ENCODE measurements at regions not wholly inside any gene's neighbourhood (a gene's known extent, or its start where the extent isn't known, plus 50 kb on each side); places are given as distances from the start of the nearest gene placed in this dataset.
"Not testable (repeated sequence)": the region's sequence is repeated elsewhere in the genome, so short reads cannot be mapped to it uniquely, and the experiment has no call there.

DNA sequence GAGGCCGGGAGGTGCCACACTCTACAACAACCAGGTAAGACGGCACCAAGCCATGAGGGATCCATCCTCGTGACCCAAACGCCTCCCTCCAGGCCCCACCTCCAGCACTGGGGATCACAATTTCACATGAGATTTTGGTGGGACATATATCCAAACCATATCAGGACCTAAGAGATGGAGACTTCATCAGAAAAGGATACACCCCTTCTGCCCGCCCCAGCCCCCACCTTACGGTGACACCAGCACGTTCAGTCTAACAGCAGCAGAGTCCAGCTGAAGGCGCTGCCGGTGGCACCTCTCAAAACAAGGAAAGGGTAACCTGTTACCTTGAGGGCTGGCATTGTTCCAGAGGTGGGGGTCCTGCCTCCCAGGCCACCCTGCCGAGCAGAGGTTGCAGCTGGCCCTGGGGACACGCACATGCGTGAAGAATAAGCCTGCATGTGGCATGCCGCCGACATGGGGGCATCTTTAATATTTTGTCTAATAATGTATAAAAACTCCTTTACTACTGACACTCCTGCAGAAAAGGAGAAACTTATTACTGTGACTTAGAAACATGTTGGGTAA, 154.4 kb downstream of the GALR1 start:
- TF ChIP-seq, protein P1, sequence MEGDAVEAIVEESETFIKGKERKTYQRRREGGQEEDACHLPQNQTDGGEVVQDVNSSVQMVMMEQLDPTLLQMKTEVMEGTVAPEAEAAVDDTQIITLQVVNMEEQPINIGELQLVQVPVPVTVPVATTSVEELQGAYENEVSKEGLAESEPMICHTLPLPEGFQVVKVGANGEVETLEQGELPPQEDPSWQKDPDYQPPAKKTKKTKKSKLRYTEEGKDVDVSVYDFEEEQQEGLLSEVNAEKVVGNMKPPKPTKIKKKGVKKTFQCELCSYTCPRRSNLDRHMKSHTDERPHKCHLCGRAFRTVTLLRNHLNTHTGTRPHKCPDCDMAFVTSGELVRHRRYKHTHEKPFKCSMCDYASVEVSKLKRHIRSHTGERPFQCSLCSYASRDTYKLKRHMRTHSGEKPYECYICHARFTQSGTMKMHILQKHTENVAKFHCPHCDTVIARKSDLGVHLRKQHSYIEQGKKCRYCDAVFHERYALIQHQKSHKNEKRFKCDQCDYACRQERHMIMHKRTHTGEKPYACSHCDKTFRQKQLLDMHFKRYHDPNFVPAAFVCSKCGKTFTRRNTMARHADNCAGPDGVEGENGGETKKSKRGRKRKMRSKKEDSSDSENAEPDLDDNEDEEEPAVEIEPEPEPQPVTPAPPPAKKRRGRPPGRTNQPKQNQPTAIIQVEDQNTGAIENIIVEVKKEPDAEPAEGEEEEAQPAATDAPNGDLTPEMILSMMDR (IDR thresholded peaks at IDR 0.05; ENCODE audit: borderline replicate concordance, insufficient read depth, low read depth, low read length) = no peak
- H3K4me3 ChIP-seq (ENCODE audit: low read depth, low read length) = no peak overlapping the region

DNA sequence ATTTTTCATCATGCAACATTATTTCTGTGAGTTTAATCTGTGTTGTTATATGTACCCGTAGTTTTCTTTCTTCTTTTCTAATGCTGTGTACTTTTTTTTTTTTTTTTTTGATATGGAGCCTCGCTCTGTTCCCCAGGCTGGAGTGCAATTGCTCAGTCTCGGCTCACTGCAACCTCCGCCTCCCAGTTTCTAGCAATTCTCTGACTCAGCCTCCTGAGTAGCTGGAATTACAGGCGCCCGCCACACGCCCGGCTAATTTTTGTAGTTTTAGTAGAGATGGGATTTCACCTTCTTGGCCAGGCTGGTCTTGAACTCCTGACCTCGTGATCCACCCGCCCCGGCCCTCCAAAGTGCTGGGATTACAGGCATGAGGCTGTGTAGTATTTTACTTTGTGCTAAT, 155.4 kb downstream of the GALR1 start:
- TF ChIP-seq, protein P1 (IDR thresholded peaks at IDR 0.05; ENCODE audit: borderline replicate concordance, insufficient read depth, low read depth, low read length) = no peak
- no peak overlapping the region for H3K4me3 ChIP-seq (ENCODE audit: low read depth, low read length)

DNA sequence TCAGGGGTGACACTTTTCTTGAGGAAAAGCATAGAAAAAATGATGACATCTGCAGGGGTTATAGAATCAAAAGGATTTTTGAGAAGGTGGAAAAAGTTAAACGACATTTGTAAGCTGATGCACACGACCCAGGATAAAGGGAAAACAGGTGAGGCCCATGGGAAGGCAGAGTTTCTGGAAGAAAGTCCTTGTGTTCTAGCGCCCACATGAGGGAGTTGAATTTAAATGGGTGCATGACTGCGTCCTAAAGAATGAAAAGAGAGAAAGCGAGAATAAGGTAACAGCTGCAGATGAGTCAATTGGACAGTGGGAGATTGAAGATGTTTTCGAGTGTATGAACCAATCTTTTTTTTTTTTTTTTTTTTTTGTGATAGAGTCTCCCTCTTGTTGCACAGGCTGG, 158.1 kb downstream of the GALR1 start:
- no peak overlapping the region for H3K4me3 ChIP-seq (ENCODE audit: low read depth, low read length)
- TF ChIP-seq, protein P1 (IDR thresholded peaks at IDR 0.05; ENCODE audit: borderline replicate concordance, insufficient read depth, low read depth, low read length) = no peak

DNA sequence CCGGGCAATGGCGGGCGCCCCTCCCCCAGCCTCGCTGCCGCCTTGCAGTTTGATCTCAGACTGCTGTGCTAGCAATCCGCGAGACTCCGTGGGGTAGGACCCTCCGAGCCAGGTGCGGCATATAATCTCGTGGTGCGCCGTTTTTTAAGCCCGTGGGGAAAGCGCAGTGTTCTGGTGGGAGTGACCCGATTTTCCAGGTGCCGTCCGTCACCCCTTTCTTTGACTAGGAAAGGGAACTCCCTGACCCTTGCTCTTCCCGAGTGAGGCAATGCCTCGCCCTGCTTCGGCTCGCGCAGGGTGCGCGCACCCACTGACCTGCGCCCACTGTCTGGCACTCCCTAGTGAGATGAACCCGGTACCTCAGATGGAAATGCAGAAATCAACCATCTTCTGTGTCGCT, 171.9 kb downstream of the GALR1 start:
- H3K4me3 ChIP-seq (ENCODE audit: low read depth, low read length) = not testable (repeated sequence)

DNA sequence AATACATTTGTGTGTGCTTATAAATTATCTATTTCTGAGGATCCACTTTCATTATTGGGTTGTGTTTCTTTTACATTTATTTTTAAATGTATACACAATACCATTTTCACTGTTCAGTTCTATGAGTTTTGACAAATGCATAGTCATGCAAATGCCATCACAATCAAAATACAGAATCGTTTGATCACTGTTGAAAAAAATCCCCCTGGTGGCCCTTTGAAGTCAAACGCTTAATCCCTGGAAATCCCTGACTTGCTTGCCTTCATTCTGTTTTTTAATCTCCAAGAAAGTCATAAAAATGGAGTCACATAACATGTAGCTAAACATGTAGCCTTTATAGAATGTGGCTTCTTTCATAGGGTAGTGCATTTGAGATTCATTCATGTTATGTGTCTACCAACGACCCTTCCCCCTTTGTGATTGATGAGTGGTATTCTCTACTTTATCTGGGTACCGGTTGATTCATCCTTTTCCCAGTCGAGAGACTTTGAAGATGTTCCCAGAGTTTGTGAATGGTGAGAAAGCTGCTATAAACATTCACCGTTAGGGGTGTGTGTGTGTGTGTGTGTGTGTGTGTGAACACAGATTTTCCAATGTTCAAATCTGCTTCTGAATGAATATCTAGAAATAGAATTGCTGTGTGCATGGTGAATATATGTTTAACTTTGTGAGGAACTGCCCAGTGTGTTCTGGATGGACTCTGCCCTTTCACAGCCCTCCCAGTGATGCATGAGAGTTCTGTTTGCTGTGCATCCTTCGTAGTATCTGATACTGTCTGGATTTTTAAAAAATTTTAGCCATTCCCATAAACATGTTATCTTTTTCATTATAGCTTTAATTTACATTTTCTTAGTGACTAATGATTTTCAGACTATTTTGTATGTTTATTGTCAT, 173.6 kb downstream of the GALR1 start:
- TF ChIP-seq, protein P1 (IDR thresholded peaks at IDR 0.05; ENCODE audit: borderline replicate concordance, insufficient read depth, low read depth, low read length) = no peak
- H3K4me3 ChIP-seq (ENCODE audit: low read depth, low read length) = no peak overlapping the region

DNA sequence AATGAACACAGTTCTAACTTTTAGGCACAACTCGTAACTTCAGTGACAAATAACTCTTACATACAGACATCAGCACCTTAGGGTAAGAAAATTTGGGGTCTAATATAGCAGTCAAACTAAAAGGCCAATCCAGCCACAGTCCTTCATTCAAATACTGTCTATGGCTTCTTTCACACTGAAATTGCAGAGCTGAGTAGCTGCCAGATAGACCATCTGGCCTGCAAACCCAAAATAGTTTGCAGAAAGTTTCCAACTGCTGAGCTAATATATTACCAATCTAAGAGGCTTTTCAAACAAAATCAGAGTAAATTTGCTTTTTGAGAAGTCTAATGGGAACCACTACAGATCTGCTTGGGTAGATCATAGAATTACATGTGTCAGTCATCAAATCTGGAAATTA, 183.4 kb downstream of the GALR1 start:
- TF ChIP-seq, protein P1 (IDR thresholded peaks at IDR 0.05; ENCODE audit: borderline replicate concordance, insufficient read depth, low read depth, low read length) = no peak
- no peak overlapping the region for H3K4me3 ChIP-seq (ENCODE audit: low read depth, low read length)

DNA sequence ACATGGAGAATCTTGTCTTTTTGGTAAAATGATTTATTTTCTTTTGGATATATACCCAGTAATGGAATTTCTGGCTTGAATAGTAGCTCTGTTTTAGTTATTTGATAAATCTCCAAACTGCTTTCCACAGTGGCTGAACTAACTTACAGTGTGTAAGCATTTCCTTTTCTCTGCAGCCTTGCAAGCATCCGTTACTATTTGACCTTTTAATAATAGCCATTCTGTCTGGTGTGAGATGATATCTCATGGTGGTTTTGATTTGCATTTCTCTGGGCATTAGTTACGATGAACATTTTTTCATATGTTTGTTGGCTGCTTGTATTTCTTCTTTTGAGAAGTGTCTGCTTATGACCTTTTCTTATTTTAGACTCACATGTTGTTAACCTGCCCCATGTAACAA, 190.2 kb downstream of the GALR1 start:
- TF ChIP-seq, protein P1 (IDR thresholded peaks at IDR 0.05; ENCODE audit: borderline replicate concordance, insufficient read depth, low read depth, low read length) = no peak

More for the DNA sequence above, 190.2 kb downstream of the GALR1 start:
- H3K4me3 ChIP-seq (ENCODE audit: low read depth, low read length) = no peak overlapping the region
